ENCODE measurements at regions not wholly inside any gene's neighbourhood (a gene's known extent, or its start where the extent isn't known, plus 50 kb on each side); places are given as distances from the start of the nearest gene placed in this dataset.

DNA sequence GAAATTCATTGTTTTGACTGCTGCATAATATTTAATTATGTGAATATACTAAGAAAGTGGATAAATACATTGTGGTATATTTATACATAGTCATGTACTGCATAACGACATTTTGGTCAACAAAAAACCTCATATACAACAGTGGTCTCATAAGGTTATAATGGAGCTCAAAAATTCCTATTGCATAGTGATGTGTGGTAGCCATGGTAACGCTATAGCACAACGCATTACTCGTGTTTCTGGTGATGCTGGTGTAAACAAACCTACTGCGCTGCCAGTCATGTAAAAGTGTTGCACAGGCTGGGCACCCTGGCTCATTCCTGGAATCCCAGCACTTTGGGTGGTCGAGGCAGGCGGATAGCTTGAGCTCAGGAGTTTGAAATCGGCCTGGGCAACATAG, 52.6 kb upstream of the NHLH2 start:
- no peak overlapping the region for H3K4me3 Mint-ChIP-seq
- H3K27me3 Mint-ChIP-seq = no peaks in the 10 kb centered on the region
- CTCF ChIA-PET = no interaction called here
- POLR2A ChIA-PET = interaction anchor here (0.6 kb wide), 1 partner anchor 72 kb away, joined by 3 read pairs; no protein-coding TSS in a partner anchor
- no peak overlapping the region for H3K27ac Mint-ChIP-seq
- no peaks in the 10 kb centered on the region for H3K9me3 Mint-ChIP-seq
- no peak for DNase-seq
- no peaks in the 10 kb centered on the region for H3K36me3 Mint-ChIP-seq (ENCODE audit: low read depth)
- no peaks in the 10 kb centered on the region for H3K4me1 Mint-ChIP-seq

DNA sequence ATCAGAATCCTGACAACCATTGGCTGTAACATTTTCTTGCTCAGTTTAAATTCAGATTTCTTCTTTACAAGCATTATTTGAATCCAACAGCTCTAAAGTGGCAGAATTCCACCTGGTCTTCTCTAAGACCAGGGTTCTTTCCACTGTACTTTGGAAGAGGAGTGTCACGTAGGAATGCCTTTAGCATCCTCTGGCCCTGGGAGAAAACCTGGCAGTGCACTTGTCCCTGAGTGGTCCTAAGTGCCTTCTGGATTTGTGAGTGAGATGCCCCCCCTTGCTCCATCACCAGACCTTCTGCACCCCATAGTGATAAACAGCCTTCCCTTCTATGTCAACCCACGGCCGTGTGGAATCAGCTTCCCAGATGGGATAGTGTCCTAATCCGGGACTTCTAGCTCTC, 57.1 kb upstream of the NHLH2 start:
- no peak overlapping the region for H3K27ac Mint-ChIP-seq
- no peak for DNase-seq
- POLR2A ChIA-PET = interaction anchor here (0.6 kb wide), 1 partner anchor 41 kb away, joined by 6 read pairs; no protein-coding TSS in a partner anchor
- peaks cover 13% of the 10 kb centered on the region for H3K27me3 Mint-ChIP-seq
- no peaks in the 10 kb centered on the region for H3K9me3 Mint-ChIP-seq
- CTCF ChIA-PET = no interaction called here
- H3K36me3 Mint-ChIP-seq (ENCODE audit: low read depth) = no peaks in the 10 kb centered on the region
- no peak overlapping the region for H3K4me3 Mint-ChIP-seq
- peaks cover 5% of the 10 kb centered on the region for H3K4me1 Mint-ChIP-seq

- H3K27ac Mint-ChIP-seq = no peak overlapping the region
- no peaks in the 10 kb centered on the region for H3K9me3 Mint-ChIP-seq
- H3K4me1 Mint-ChIP-seq = peaks cover 5% of the 10 kb centered on the region
- H3K4me3 Mint-ChIP-seq = no peak overlapping the region
- H3K36me3 Mint-ChIP-seq (ENCODE audit: low read depth) = no peaks in the 10 kb centered on the region
- ChIA-PET CTCF (no interaction called here), POLR2A (no interaction called here)
- DNase-seq = no peak
- H3K27me3 Mint-ChIP-seq = peaks cover 21% of the 10 kb centered on the region
These were observed 59.9 kb upstream of the NHLH2 start for GRCh38 chr1:115900856-115901255.

DNA sequence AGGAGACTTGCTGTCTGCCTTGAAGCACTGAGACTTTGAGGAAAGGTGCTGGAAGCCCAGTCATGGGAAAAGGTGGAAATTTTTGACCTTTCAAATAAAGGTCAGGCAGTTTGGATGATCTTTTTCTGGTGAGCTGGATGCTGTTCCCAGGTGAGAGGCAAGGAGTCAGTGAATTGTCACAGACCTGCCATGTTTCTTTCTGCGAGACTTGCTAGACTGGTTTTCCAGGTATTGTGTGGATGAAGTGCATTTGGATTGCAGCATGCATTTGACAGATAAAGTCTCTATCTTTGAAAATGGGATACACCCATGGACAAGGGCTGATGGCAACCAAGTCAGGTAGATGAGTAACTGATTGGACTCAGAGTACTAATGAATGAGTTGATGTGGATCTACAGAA, 65.7 kb upstream of the NHLH2 start:
- peaks cover 15% of the 10 kb centered on the region for H3K27me3 Mint-ChIP-seq
- CTCF ChIA-PET = no interaction called here

DNA sequence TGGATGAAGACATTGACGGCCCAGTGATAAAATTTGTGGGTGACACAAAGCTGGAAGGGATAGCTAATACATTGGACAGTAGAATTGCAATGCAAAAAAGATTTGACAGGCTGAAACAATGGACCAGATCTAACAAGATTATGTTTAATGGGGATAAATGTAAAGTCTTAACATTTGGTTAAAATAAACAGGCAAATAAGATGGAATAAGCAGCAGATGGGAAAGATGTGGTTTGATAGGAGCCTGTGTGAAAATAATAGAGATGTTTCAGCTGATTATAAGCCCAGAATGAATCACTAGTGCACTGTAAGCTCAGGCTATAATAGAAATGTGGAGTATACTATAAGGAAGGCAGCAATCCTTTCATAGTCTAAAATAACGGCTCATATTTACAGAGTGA, 66.2 kb upstream of the NHLH2 start:
- POLR2A ChIA-PET = no interaction called here
- CTCF ChIA-PET = interaction anchor here (0.6 kb wide), 1 partner anchor 49 kb away, joined by 3 read pairs; no protein-coding TSS in a partner anchor
- H3K27me3 Mint-ChIP-seq = peaks cover 11% of the 10 kb centered on the region
- no peak overlapping the region for H3K4me3 Mint-ChIP-seq
- no peaks in the 10 kb centered on the region for H3K4me1 Mint-ChIP-seq
- no peaks in the 10 kb centered on the region for H3K9me3 Mint-ChIP-seq
- no peak for DNase-seq
- H3K36me3 Mint-ChIP-seq (ENCODE audit: low read depth) = no peaks in the 10 kb centered on the region
- H3K27ac Mint-ChIP-seq = no peak overlapping the region

More for the DNA sequence above, 65.7 kb upstream of the NHLH2 start:
- Mint-ChIP-seq H3K4me1 (no peaks in the 10 kb centered on the region), H3K9me3 (no peaks in the 10 kb centered on the region), H3K4me3 (no peak overlapping the region), H3K36me3 (ENCODE audit: low read depth) (no peaks in the 10 kb centered on the region), H3K27ac (no peak overlapping the region)
- POLR2A ChIA-PET = no interaction called here
- no peak for DNase-seq

DNA sequence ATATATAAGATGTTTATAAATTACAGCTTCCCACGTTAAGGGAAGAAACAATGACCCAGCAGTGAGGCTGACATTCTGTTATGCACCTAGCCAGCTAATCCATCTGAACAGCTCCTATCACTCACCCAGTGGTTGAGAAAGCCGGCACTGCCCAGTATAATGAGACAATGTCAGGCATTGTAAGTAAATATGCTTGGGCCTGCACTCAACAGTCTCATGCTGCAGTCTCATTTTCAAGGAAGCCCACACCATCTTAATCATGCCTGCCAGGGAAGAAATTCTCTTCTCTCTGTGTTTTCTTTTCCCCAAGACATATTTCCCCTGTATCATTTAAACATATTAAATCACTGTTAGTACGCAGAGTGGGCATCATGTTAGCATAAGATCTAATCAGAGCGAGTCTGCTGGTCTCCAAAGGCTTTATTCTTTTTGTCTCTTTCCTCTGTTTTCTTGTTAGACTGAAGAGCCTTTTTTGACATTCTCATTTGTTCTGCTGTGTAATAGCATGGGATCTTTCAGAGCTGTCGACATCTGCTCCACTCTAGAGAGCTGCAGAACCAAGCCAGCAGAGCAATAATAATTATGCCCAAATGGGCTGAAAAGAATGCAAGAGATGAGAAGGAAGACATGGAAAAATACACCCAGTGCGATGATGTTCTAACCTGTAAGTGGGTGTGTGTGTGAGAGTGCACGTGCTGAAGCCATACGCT, 67.6 kb upstream of the SLC22A15 start:
- CTCF ChIA-PET = no interaction called here
- Mint-ChIP-seq H3K27me3 (peaks cover 9% of the 10 kb centered on the region), H3K4me1 (no peaks in the 10 kb centered on the region), H3K36me3 (ENCODE audit: low read depth) (no peaks in the 10 kb centered on the region), H3K4me3 (no peak overlapping the region), H3K27ac (no peak overlapping the region), H3K9me3 (no peaks in the 10 kb centered on the region)
- DNase-seq = no peak
- POLR2A ChIA-PET = no interaction called here

GRCh38 chr1:115910231-115910630, 66.1 kb upstream of the SLC22A15 start:
- H3K4me3 Mint-ChIP-seq = no peak overlapping the region
- no peaks in the 10 kb centered on the region for H3K4me1 Mint-ChIP-seq
- no peaks in the 10 kb centered on the region for H3K36me3 Mint-ChIP-seq (ENCODE audit: low read depth)
- no peak for DNase-seq
- ChIA-PET POLR2A (no interaction called here), CTCF (interaction anchor here (1.0 kb wide), 1 partner anchor 11 kb away, joined by 5 read pairs; no protein-coding TSS in a partner anchor)
- peaks cover 9% of the 10 kb centered on the region for H3K27me3 Mint-ChIP-seq
- H3K9me3 Mint-ChIP-seq = no peaks in the 10 kb centered on the region
- no peak overlapping the region for H3K27ac Mint-ChIP-seq

- Mint-ChIP-seq H3K4me3 (no peak overlapping the region), H3K27me3 (peaks cover 3% of the 10 kb centered on the region), H3K36me3 (ENCODE audit: low read depth) (no peaks in the 10 kb centered on the region), H3K4me1 (no peaks in the 10 kb centered on the region), H3K27ac (no peak overlapping the region), H3K9me3 (no peaks in the 10 kb centered on the region)
- DNase-seq = no peak
- POLR2A ChIA-PET = no interaction called here
- CTCF ChIA-PET = interaction anchor here (1.6 kb wide), 1 partner anchor 15 kb away, joined by 3 read pairs; no protein-coding TSS in a partner anchor
These were observed 65.0 kb upstream of the SLC22A15 start for GRCh38 chr1:115911294-115911693.

- POLR2A ChIA-PET = no interaction called here
These were observed 64.2 kb upstream of the SLC22A15 start for GRCh38 chr1:115912116-115912515.

GRCh38 chr1:115922801-115923200, 53.5 kb upstream of the SLC22A15 start:
- POLR2A ChIA-PET = no interaction called here
- DNase-seq = no peak
- H3K27me3 Mint-ChIP-seq = peaks cover 2% of the 10 kb centered on the region
- no peak overlapping the region for H3K4me3 Mint-ChIP-seq
- no peaks in the 10 kb centered on the region for H3K9me3 Mint-ChIP-seq
- no peaks in the 10 kb centered on the region for H3K4me1 Mint-ChIP-seq
- no peaks in the 10 kb centered on the region for H3K36me3 Mint-ChIP-seq (ENCODE audit: low read depth)
- CTCF ChIA-PET = no interaction called here
- H3K27ac Mint-ChIP-seq = no peak overlapping the region

More at GRCh38 chr1:115912116-115912515, 64.2 kb upstream of the SLC22A15 start:
- CTCF ChIA-PET = interaction anchor here (1.6 kb wide), 1 partner anchor 14 kb away, joined by 3 read pairs; no protein-coding TSS in a partner anchor
- H3K4me1 Mint-ChIP-seq = no peaks in the 10 kb centered on the region
- H3K9me3 Mint-ChIP-seq = no peaks in the 10 kb centered on the region
- peaks cover 5% of the 10 kb centered on the region for H3K27me3 Mint-ChIP-seq
- H3K36me3 Mint-ChIP-seq (ENCODE audit: low read depth) = no peaks in the 10 kb centered on the region
- DNase-seq = no peak
- H3K27ac Mint-ChIP-seq = no peak overlapping the region
- no peak overlapping the region for H3K4me3 Mint-ChIP-seq

- POLR2A ChIA-PET = no interaction called here
- Mint-ChIP-seq H3K4me3 (no peak overlapping the region), H3K4me1 (no peaks in the 10 kb centered on the region), H3K36me3 (ENCODE audit: low read depth) (no peaks in the 10 kb centered on the region), H3K9me3 (no peaks in the 10 kb centered on the region), H3K27me3 (peaks cover 2% of the 10 kb centered on the region), H3K27ac (no peak overlapping the region)
- CTCF ChIA-PET = no interaction called here
- no peak for DNase-seq
These were observed 51.5 kb upstream of the SLC22A15 start for GRCh38 chr1:115924770-115925169.

DNA sequence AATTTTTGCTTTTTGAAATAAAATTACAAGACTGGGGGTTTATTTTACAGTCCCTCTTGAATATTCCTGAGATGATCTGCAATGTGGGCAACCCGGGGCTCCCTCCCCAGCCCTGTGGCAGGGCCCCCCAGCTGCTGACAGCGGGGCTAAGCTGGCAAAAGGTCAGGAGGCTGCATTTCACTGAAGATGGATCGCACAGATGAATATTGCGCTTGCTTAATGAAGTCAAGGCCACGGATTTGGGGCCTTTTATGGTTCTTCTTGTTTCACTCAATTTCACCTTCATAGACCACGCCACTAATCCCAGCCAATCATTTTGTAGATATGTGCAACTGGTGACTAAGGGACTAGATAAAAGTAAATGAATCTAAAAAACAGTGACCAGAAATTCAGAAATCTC, 50.8 kb upstream of the SLC22A15 start:
- Mint-ChIP-seq H3K4me3 (no peak overlapping the region), H3K9me3 (no peaks in the 10 kb centered on the region), H3K4me1 (no peaks in the 10 kb centered on the region), H3K27me3 (no peaks in the 10 kb centered on the region), H3K27ac (no peak overlapping the region), H3K36me3 (ENCODE audit: low read depth) (no peaks in the 10 kb centered on the region)
- ChIA-PET CTCF (interaction anchor here (1.1 kb wide), 1 partner anchor 14 kb away, joined by 3 read pairs; no protein-coding TSS in a partner anchor), POLR2A (no interaction called here)
- no peak for DNase-seq

Data from activated CD4-positive, alpha-beta T cell treated with anti-CD3 and anti-CD28 coated beads, Interleukin-2, amount 10 ng/mL, durations not matched to agents 7 days and 5 days (primary cell).